Loucy (cell line): ENCODE measurements at regions not wholly inside any gene's neighbourhood (a gene's known extent, or its start where the extent isn't known, plus 50 kb on each side); places are given as distances from the start of the nearest gene placed in this dataset.
"Not testable (repeated sequence)": the region's sequence is repeated elsewhere in the genome, so short reads cannot be mapped to it uniquely, and the experiment has no call there.

Source experiments
- H2AFZ ChIP-seq: fragments of 200-600 bp; sonication (generic); 2 replicates; pipeline ENCODE4 v1.6.0; 2016; ENCODE audit warnings: antibody characterized with exemption, mild to moderate bottlenecking, low read length, moderate library complexity
- H3F3A ChIP-seq: fragments of 200-600 bp; 2 replicates; pipeline ENCODE4 v1.6.0; 2016; ENCODE audit warnings: antibody characterized with exemption, low read depth, mild to moderate bottlenecking
- H3K27me3 ChIP-seq: fragments of 200-600 bp; sonication (generic); 2 replicates; pipeline ENCODE4 v1.6.1; 2014; ENCODE audit warnings: low read length, mild to moderate bottlenecking; ENCODE audit not compliant: insufficient read depth, poor library complexity, severe bottlenecking
- H3K36me3 ChIP-seq: fragments of 200-600 bp; sonication (generic); 2 replicates; pipeline ENCODE4 v1.6.1; 2016; ENCODE audit warnings: low read length; ENCODE audit not compliant: insufficient read depth
- H3K4me1 ChIP-seq: fragments of 200-600 bp; sonication (generic); 2 replicates; pipeline ENCODE4 v1.5.1; 2014; ENCODE audit warnings: low read length, mild to moderate bottlenecking; ENCODE audit not compliant: insufficient read depth, poor library complexity, severe bottlenecking
- H3K4me2 ChIP-seq: fragments of 200-600 bp; sonication (generic); 2 replicates; pipeline ENCODE4 v1.6.0; 2014; ENCODE audit warnings: antibody characterized with exemption, low read length, low read depth, mild to moderate bottlenecking; ENCODE audit not compliant: poor library complexity, severe bottlenecking
- H3K4me3 ChIP-seq: fragments of 200-600 bp; sonication (generic); 2 replicates; pipeline ENCODE4 v1.5.1; 2014; ENCODE audit warnings: low read length, mild to moderate bottlenecking, mixed read lengths; ENCODE audit not compliant: poor library complexity, severe bottlenecking
- H3K79me2 ChIP-seq: fragments of 200-600 bp; sonication (generic); 2 replicates; pipeline ENCODE4 v1.6.1; 2014; ENCODE audit warnings: low read length; ENCODE audit not compliant: insufficient read depth
- H3K9ac ChIP-seq: fragments of 200-600 bp; sonication (generic); 2 replicates; pipeline ENCODE4 v1.6.0; 2014; ENCODE audit warnings: mild to moderate bottlenecking, low read depth, low read length, moderate library complexity; ENCODE audit not compliant: poor library complexity, severe bottlenecking
- H3K9me2 ChIP-seq: fragments of 200-600 bp; sonication (generic); replicated peaks from 2 replicates; pipeline ENCODE4 v1.6.1; 2016; ENCODE audit warnings: low read depth, low read length, mixed read lengths
- H3K9me3 ChIP-seq: fragments of 200-600 bp; sonication (generic); 2 replicates; pipeline ENCODE4 v1.6.1; 2014; ENCODE audit warnings: mild to moderate bottlenecking, antibody characterized with exemption, low read length, low read depth; ENCODE audit not compliant: insufficient read depth
- H4K20me1 ChIP-seq: fragments of 200-600 bp; sonication (generic); 2 replicates; pipeline ENCODE4 v1.6.0; 2014; ENCODE audit warnings: antibody characterized with exemption, low read length, mild to moderate bottlenecking; ENCODE audit not compliant: insufficient read depth, poor library complexity, severe bottlenecking
- EZH2phosphoT487 ChIP-seq: fragments of 200-600 bp; IDR thresholded peaks from 2 replicates; pipeline ENCODE4 v1.6.1; 2018; ENCODE audit warnings: antibody characterized with exemption, mild to moderate bottlenecking, moderate library complexity, borderline replicate concordance
- TF ChIP-seq, protein P1 (sequence below): fragments of 200-600 bp; sonication (generic); conservative IDR thresholded peaks from 2 replicates; pipeline ENCODE4 v1.5.1; 2014; ENCODE audit warnings: mild to moderate bottlenecking, antibody characterized with exemption, low read length

DNA sequence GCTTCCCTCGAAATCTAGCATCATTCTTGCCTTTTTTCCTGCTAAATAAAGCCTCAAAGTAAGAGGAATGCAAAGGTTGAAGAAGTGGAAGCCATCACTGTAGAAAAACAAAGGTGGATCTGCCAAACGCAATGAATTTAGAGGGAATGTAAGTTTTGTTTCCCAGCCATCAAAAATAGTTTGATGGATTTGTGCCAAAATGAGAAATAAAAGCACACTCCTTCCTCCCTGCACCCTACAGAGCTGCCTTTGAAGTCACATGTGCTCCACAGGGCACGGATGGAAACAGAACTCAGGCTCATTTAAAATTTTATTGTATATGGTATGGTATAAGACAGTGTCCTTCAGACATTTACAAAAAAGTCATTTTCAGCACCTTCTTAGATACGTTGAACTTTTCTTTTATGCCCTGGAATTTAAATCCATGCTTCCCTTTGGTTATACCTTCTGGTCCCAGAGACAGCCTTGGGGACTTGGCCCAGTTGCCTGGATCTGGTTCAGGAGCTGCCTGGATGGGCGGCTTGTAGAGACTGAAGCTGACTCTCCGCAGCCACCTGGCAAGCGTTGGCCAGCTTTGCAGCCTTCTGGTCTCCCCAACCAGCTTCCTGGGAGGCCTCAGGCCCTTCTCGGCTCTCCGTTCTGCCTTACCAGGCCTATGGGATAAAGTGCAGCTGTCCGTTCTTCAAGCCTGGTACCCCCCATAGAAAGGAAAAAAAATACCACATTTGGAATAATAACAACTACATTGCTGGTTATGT lies 228.5 kb upstream of the NEBL start:
- Histone ChIP-seq H3K79me2 (no peaks in the 10 kb centered on the region), H4K20me1 (no peaks in the 10 kb centered on the region), H3K36me3 (no peaks in the 10 kb centered on the region), H3K4me2 (no peak overlapping the region), H3K27me3 (no peaks in the 10 kb centered on the region), H3K9me2 (no peaks in the 10 kb centered on the region), H3K9me3 (no peaks in the 10 kb centered on the region), H2AFZ (no peak overlapping the region), H3F3A (no peaks in the 10 kb centered on the region), H3K9ac (no peak overlapping the region), H3K4me1 (no peaks in the 10 kb centered on the region), H3K4me3 (no peak overlapping the region)
- TF ChIP-seq, protein P1, sequence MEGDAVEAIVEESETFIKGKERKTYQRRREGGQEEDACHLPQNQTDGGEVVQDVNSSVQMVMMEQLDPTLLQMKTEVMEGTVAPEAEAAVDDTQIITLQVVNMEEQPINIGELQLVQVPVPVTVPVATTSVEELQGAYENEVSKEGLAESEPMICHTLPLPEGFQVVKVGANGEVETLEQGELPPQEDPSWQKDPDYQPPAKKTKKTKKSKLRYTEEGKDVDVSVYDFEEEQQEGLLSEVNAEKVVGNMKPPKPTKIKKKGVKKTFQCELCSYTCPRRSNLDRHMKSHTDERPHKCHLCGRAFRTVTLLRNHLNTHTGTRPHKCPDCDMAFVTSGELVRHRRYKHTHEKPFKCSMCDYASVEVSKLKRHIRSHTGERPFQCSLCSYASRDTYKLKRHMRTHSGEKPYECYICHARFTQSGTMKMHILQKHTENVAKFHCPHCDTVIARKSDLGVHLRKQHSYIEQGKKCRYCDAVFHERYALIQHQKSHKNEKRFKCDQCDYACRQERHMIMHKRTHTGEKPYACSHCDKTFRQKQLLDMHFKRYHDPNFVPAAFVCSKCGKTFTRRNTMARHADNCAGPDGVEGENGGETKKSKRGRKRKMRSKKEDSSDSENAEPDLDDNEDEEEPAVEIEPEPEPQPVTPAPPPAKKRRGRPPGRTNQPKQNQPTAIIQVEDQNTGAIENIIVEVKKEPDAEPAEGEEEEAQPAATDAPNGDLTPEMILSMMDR = no peak
- TF ChIP-seq EZH2phosphoT487 = no peak

DNA sequence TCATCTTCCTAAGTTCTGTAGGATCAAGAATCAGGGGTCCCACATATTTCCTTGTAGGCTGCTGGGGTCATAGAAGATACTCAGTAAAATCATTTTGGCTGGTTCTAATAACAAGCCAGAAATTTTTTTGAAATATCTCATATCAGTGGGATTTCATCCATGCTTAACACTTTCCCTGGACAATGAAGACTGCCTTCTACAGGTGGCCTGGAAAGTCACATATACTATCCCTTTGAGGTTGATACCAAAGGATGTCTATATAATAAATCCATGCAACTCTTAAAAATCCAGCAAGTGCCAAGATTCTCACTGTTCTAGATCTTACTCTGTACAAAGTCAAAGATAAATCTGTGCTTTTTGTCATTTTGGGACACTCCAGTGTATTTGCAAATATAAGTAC lies 225.8 kb upstream of the NEBL start:
- H3K79me2 ChIP-seq = no peaks in the 10 kb centered on the region

DNA sequence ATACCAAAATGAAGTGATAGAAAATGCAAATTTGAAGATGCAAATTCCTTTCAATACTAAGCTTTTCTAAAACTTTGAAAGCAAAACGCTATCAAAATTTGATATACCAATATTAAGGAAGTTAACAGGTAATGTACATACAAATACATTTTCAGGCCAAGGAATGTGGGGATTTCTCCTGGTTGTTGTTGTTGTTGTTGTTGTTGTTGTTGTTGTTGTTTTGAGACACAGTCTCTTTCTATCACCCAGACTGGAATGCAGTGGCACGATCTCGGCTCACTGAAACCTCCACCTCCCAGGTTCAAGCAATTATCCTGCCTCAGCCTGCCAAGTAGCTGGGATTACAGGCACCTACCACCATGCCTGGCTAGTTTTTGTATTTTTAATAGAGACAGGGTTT lies 224.7 kb upstream of the NEBL start:
- not testable (repeated sequence) for H3K27me3 ChIP-seq, H3K9me3 ChIP-seq, H2AFZ ChIP-seq, H3K4me2 ChIP-seq, H3K9ac ChIP-seq, H3K79me2 ChIP-seq, H3F3A ChIP-seq, H3K4me3 ChIP-seq, H3K4me1 ChIP-seq, H3K9me2 ChIP-seq, H3K36me3 ChIP-seq, H4K20me1 ChIP-seq

More for the DNA sequence above, 225.8 kb upstream of the NEBL start:
- no peak for TF ChIP-seq EZH2phosphoT487
- TF ChIP-seq, protein P1 = no peak
- no peaks in the 10 kb centered on the region for H3K36me3 ChIP-seq
- no peak overlapping the region for H3K4me3 ChIP-seq
- H2AFZ ChIP-seq = no peak overlapping the region
- no peak overlapping the region for H3K4me2 ChIP-seq
- H3K9me2 ChIP-seq = no peaks in the 10 kb centered on the region
- H3F3A ChIP-seq = no peaks in the 10 kb centered on the region
- H3K9ac ChIP-seq = no peak overlapping the region
- no peaks in the 10 kb centered on the region for H3K27me3 ChIP-seq
- H4K20me1 ChIP-seq = no peaks in the 10 kb centered on the region
- no peaks in the 10 kb centered on the region for H3K9me3 ChIP-seq
- no peaks in the 10 kb centered on the region for H3K4me1 ChIP-seq

DNA sequence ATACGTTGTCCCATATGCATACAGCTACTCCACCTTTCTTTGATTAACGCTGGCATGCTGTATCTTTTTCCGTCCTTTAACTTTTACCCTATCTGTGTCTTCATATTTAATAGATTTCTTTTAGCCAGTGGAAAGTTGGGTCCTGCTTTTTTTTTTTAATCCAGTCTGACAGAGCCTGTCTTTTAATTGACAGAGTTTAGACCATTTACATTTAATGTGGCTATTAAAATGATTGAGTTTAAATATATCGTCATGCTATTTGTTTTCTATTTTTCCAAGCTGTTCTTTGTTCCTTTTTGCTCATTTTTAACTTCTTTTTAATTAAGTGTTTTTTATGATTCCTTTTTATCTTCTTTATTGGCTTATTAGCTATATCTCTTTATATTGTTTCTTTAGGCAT lies 217.6 kb upstream of the NEBL start:
- H4K20me1 ChIP-seq = no peaks in the 10 kb centered on the region
- no peaks in the 10 kb centered on the region for H3F3A ChIP-seq
- no peak overlapping the region for H3K9ac ChIP-seq
- no peaks in the 10 kb centered on the region for H3K9me3 ChIP-seq
- no peaks in the 10 kb centered on the region for H3K9me2 ChIP-seq
- no peaks in the 10 kb centered on the region for H3K79me2 ChIP-seq
- TF ChIP-seq EZH2phosphoT487 = no peak
- TF ChIP-seq, protein P1 = no peak
- no peaks in the 10 kb centered on the region for H3K36me3 ChIP-seq
- H3K4me1 ChIP-seq = no peaks in the 10 kb centered on the region
- H3K4me3 ChIP-seq = no peak overlapping the region
- no peak overlapping the region for H3K4me2 ChIP-seq
- no peaks in the 10 kb centered on the region for H3K27me3 ChIP-seq
- no peak overlapping the region for H2AFZ ChIP-seq
